Uterus (tissue), 3 donors: ENCODE measurements at regions not wholly inside any gene's neighbourhood (a gene's known extent, or its start where the extent isn't known, plus 50 kb on each side); places are given as distances from the start of the nearest gene placed in this dataset.

ENCODE experiments used
- DNase-seq, 2 donors: peaks; one replicate each; pipeline ENCODE4 v3.0.0-alpha.2; 2019 to 2020
- H3K27ac ChIP-seq, 2 donors: fragments of 200-600 bp; sonication (generic); 1 replicate in 1 of 2; 2 replicates in 1 of 2; pipeline ENCODE4 v1.5.1; 2016 to 2018
- H3K27me3 ChIP-seq, 2 donors: fragments of 200-600 bp; sonication (generic); one replicate each; pipeline ENCODE4 v1.5.1; 2018 to 2019; ENCODE audit warnings: control low read depth in 1 of 2
- H3K36me3 ChIP-seq, 2 donors: fragments of 200-600 bp; sonication (generic); one replicate each; pipeline ENCODE4 v1.5.1; 2019; ENCODE audit warnings: control low read depth in 1 of 2
- H3K4me1 ChIP-seq, 2 donors: fragments of 200-600 bp; sonication (generic); one replicate each; pipeline ENCODE4 v1.5.1; 2018 to 2019; ENCODE audit warnings: control low read depth in 1 of 2
- H3K4me3 ChIP-seq, 2 donors: fragments of 200-600 bp; sonication (generic); 1 replicate in 1 of 2; 2 replicates in 1 of 2; pipeline ENCODE4 v1.5.1; 2018 to 2019; ENCODE audit warnings: mild to moderate bottlenecking in 1 of 2
- H3K9me3 ChIP-seq, 2 donors: fragments of 200-600 bp; sonication (generic); one replicate each; pipeline ENCODE4 v1.5.1; 2019; ENCODE audit warnings: control low read depth in 1 of 2
- CTCF ChIP-seq, 4 experiments: fragments of 200-600 bp in 2 of 4; fragments of 450-650 bp in 2 of 4; sonication (generic) in 2 of 4; IDR thresholded peaks; one replicate each; pipeline ENCODE4 v1.5.1; 2016 to 2019; ENCODE audit warnings: antibody characterized with exemption in 4 of 4, mild to moderate bottlenecking in 2 of 4, moderate library complexity in 1 of 4
- POLR2A ChIP-seq, 2 donors: fragments of 450-650 bp; IDR thresholded peaks; one replicate each; pipeline ENCODE4 v1.6.1; 2016; ENCODE audit warnings: antibody characterized with exemption in 2 of 2, mild to moderate bottlenecking in 1 of 2, moderate library complexity in 1 of 2
- intact Hi-C: fragments of 100-400 bp; cut with DNase I; formaldehyde crosslinking; loops from one replicate; pipeline ENCODE4 v1.15.1; 2023; ENCODE audit warnings: low total_unique reads
- donor health status: DM: yes; HTN: yes; CAD: no.

- no peak overlapping the region for H3K4me3 ChIP-seq
- intact Hi-C loops = no loop called here
- H3K27ac ChIP-seq = no peak overlapping the region
- no peaks in the 10 kb centered on the region for H3K4me1 ChIP-seq
- no peaks in the 10 kb centered on the region for H3K36me3 ChIP-seq
- no peaks in the 10 kb centered on the region for H3K9me3 ChIP-seq
- TF ChIP-seq CTCF (IDR thresholded peaks at IDR 0.05) (no peak), POLR2A (IDR thresholded peaks at IDR 0.05) (no peak)
- DNase-seq = no peak
- H3K27me3 ChIP-seq = no peaks in the 10 kb centered on the region
Measured at GRCh38 chr1:226792368-226792767, 53.3 kb upstream of the ITPKB start.

- Histone ChIP-seq H3K4me1 (no peaks in the 10 kb centered on the region), H3K9me3 (no peaks in the 10 kb centered on the region), H3K4me3 (no peak overlapping the region), H3K36me3 (no peaks in the 10 kb centered on the region), H3K27ac (no peak overlapping the region), H3K27me3 (no peaks in the 10 kb centered on the region)
- no peak for DNase-seq
- intact Hi-C loops = no loop called here
- TF ChIP-seq CTCF (IDR thresholded peaks at IDR 0.05) = no peak
- TF ChIP-seq POLR2A (IDR thresholded peaks at IDR 0.05) = no peak
Measured at GRCh38 chr1:226790545-226791181, 51.6 kb upstream of the ITPKB start.

- no peak for DNase-seq
- intact Hi-C loops = no loop called here
- no peak overlapping the region for H3K4me3 ChIP-seq
- no peak overlapping the region for H3K27ac ChIP-seq
- H3K4me1 ChIP-seq = no peaks in the 10 kb centered on the region
- no peaks in the 10 kb centered on the region for H3K36me3 ChIP-seq
- TF ChIP-seq POLR2A (IDR thresholded peaks at IDR 0.05) = no peak
- TF ChIP-seq CTCF (IDR thresholded peaks at IDR 0.05) = no peak
- no peaks in the 10 kb centered on the region for H3K27me3 ChIP-seq
- no peaks in the 10 kb centered on the region for H3K9me3 ChIP-seq
Measured at GRCh38 chr1:226788965-226789364, 49.9 kb upstream of the ITPKB start.
